Right lobe of liver (tissue), 4 donors: ENCODE measurements at regions not wholly inside any gene's neighbourhood (a gene's known extent, or its start where the extent isn't known, plus 50 kb on each side); places are given as distances from the start of the nearest gene placed in this dataset.

Experiments
- POLR2A ChIP-seq: fragments of 450-650 bp; IDR thresholded peaks from one replicate; pipeline ENCODE4 v1.6.1; 2017; ENCODE audit warnings: antibody characterized with exemption, mild to moderate bottlenecking
- TF ChIP-seq, protein P1 (sequence below), 4 donors: fragments of 200-600 bp in 3 of 4; fragments of 450-650 bp in 1 of 4; IDR thresholded peaks; one replicate each; pipeline versions ENCODE4 v1.5.1 to v1.8.0; 2016 to 2022; ENCODE audit warnings: antibody characterized with exemption in 4 of 4, mild to moderate bottlenecking in 2 of 4
- donor health status: DM: no; HTN: no; CAD: no.
- donor health status: DM: no; HTN: no; CAD: no.
- donor health status: DM: no; HTN: yes; CAD: no.

GRCh38 chr2:157172866-157173578 is 84.5 kb upstream of the GALNT5 start:
- TF ChIP-seq, protein P1, sequence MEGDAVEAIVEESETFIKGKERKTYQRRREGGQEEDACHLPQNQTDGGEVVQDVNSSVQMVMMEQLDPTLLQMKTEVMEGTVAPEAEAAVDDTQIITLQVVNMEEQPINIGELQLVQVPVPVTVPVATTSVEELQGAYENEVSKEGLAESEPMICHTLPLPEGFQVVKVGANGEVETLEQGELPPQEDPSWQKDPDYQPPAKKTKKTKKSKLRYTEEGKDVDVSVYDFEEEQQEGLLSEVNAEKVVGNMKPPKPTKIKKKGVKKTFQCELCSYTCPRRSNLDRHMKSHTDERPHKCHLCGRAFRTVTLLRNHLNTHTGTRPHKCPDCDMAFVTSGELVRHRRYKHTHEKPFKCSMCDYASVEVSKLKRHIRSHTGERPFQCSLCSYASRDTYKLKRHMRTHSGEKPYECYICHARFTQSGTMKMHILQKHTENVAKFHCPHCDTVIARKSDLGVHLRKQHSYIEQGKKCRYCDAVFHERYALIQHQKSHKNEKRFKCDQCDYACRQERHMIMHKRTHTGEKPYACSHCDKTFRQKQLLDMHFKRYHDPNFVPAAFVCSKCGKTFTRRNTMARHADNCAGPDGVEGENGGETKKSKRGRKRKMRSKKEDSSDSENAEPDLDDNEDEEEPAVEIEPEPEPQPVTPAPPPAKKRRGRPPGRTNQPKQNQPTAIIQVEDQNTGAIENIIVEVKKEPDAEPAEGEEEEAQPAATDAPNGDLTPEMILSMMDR (IDR thresholded peaks at IDR 0.05): no peak
- TF ChIP-seq POLR2A: no peak
